A673 (cell line): ENCODE measurements at regions not wholly inside any gene's neighbourhood (a gene's known extent, or its start where the extent isn't known, plus 50 kb on each side); places are given as distances from the start of the nearest gene placed in this dataset.

Experiments used
- BruUV-seq: library from RNA; stranded (reverse); fragments of 400-500 nt; replicated peaks from 2 replicates; lab custom pipeline; 2021; lab: Mats Ljungman, UMichigan
- CTCF ChIA-PET: fragments of 300-600 bp; sonication (Branson Sonifier 250); formaldehyde crosslinking; loops from one replicate; lab custom pipeline; 2022; ENCODE audit warnings: antibody characterized with exemption; lab: Charles Lee
- POLR2A ChIA-PET: fragments of 300-600 bp; sonication (Branson Sonifier 250); formaldehyde crosslinking; loops from one replicate; lab custom pipeline; 2022; ENCODE audit warnings: antibody characterized with exemption; ENCODE audit not compliant: low non-redundant PET; lab: Charles Lee
- DNase-seq: peaks from one replicate; pipeline ENCODE4 v3.0.0-alpha.2; 2015; ENCODE audit warnings: low spot score
- H3K27ac ChIP-seq: fragments of 200-600 bp; sonication (generic); 2 replicates; pipeline ENCODE4 v1.5.1; 2016; ENCODE audit warnings: mixed run types, low read depth, mild to moderate bottlenecking, mixed read lengths, antibody characterized with exemption, low read length; ENCODE audit not compliant: poor library complexity, severe bottlenecking
- H3K27me3 ChIP-seq: fragments of 200-600 bp; sonication (generic); replicated peaks from 2 replicates; pipeline ENCODE4 v1.6.1; 2017; ENCODE audit warnings: mixed run types, low read depth, mild to moderate bottlenecking, mixed read lengths, antibody characterized with exemption, low read length; ENCODE audit not compliant: insufficient read depth, poor library complexity
- H3K36me3 ChIP-seq: fragments of 200-600 bp; sonication (generic); 2 replicates; pipeline ENCODE4 v1.6.1; 2016; ENCODE audit warnings: mixed run types, mild to moderate bottlenecking, mixed read lengths, antibody characterized with exemption, low read length; ENCODE audit not compliant: insufficient read depth, poor library complexity, severe bottlenecking
- H3K4me1 ChIP-seq: fragments of 200-600 bp; sonication (generic); 2 replicates; pipeline ENCODE4 v1.6.1; 2017; ENCODE audit warnings: mixed run types, mild to moderate bottlenecking, mixed read lengths, antibody characterized with exemption, low read length; ENCODE audit not compliant: insufficient read depth, poor library complexity, severe bottlenecking
- H3K4me3 ChIP-seq: fragments of 200-600 bp; sonication (generic); 2 replicates; pipeline ENCODE4 v1.5.1; 2016; ENCODE audit warnings: low read depth, mixed run types, mild to moderate bottlenecking, mixed read lengths, low read length; ENCODE audit not compliant: poor library complexity, severe bottlenecking
- H3K9me3 ChIP-seq: fragments of 200-600 bp; sonication (generic); 2 replicates; pipeline ENCODE4 v1.6.1; 2016; ENCODE audit warnings: mixed run types, low read depth, mild to moderate bottlenecking, mixed read lengths, antibody characterized with exemption, low read length; ENCODE audit not compliant: poor library complexity, severe bottlenecking
- EZH2 ChIP-seq: fragments of 200-600 bp; sonication (generic); IDR thresholded peaks from 2 replicates; pipeline ENCODE4 v1.6.1; 2017; ENCODE audit warnings: borderline replicate concordance, low read depth, mild to moderate bottlenecking, mixed read lengths, antibody characterized with exemption, low read length; ENCODE audit not compliant: poor library complexity, severe bottlenecking
- intact Hi-C: fragments of 100-400 bp; cut with micrococcal nuclease; formaldehyde crosslinking; loops from one replicate; pipeline ENCODE4 v1.10.0; 2022; ENCODE audit not compliant: unreplicated experiment
- TF ChIP-seq, protein P1 (sequence below): fragments of 300-800, 200-600 bp; sonication (generic); conservative IDR thresholded peaks from 2 replicates; pipeline ENCODE4 v1.5.1; 2017; ENCODE audit warnings: low read depth, mild to moderate bottlenecking, antibody characterized with exemption, low read length, moderate library complexity, mixed read lengths

DNA sequence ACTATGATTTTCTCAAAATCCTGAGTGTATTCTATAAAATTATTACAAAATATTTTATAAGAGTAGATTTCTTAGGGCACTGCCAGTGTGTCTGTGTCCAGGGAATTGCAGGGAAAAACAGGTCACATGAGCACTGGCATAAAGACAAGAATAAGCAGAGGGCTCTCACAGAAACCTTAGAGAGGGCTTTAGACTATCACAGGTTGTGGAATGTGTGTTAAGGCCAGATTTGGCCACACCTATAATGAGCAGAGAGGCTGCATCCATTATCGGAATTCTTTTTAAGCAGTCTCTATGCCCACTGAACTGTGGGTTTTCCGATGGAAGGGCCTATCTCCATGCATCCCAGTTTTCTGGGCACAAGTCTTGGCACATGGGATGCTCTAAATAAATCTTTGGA is 90.2 kb downstream of the RTP4 start:
- no peak for TF ChIP-seq EZH2
- TF ChIP-seq, protein P1, sequence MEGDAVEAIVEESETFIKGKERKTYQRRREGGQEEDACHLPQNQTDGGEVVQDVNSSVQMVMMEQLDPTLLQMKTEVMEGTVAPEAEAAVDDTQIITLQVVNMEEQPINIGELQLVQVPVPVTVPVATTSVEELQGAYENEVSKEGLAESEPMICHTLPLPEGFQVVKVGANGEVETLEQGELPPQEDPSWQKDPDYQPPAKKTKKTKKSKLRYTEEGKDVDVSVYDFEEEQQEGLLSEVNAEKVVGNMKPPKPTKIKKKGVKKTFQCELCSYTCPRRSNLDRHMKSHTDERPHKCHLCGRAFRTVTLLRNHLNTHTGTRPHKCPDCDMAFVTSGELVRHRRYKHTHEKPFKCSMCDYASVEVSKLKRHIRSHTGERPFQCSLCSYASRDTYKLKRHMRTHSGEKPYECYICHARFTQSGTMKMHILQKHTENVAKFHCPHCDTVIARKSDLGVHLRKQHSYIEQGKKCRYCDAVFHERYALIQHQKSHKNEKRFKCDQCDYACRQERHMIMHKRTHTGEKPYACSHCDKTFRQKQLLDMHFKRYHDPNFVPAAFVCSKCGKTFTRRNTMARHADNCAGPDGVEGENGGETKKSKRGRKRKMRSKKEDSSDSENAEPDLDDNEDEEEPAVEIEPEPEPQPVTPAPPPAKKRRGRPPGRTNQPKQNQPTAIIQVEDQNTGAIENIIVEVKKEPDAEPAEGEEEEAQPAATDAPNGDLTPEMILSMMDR, result no peak
- DNase-seq, result no peak
- Histone ChIP-seq H3K4me3 (no peak overlapping the region), H3K27me3 (no peaks in the 10 kb centered on the region), H3K36me3 (no peaks in the 10 kb centered on the region), H3K27ac (no peak overlapping the region), H3K4me1 (no peaks in the 10 kb centered on the region), H3K9me3 (no peaks in the 10 kb centered on the region)
- ChIA-PET POLR2A (no interaction called here), CTCF (no interaction called here)
- BruUV-seq, result no TSS peak
- intact Hi-C loops, result no loop called here

DNA sequence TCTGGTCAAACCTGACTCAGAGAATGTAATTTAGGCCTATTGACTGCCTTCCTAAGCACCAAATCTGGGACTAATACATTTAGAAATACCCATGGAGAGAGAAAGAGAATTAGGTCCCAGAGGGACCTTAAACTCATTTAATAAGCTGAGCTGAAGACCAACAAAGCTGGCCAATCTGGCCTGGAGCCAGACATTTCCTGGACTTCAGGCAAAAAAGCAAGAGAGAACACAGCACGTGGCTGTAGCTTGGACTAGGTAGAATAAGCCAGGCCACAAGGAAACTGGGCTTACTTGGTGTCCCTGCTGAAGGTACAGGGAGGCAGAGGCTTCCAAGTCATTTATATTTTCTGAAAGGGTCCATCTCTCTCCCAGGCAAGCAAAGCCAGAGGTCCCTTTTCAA is 88.1 kb downstream of the RTP4 start:
- intact Hi-C loops, result no loop called here
- TF ChIP-seq EZH2, result no peak
- TF ChIP-seq, protein P1, result no peak
- CTCF ChIA-PET, result no interaction called here

DNA sequence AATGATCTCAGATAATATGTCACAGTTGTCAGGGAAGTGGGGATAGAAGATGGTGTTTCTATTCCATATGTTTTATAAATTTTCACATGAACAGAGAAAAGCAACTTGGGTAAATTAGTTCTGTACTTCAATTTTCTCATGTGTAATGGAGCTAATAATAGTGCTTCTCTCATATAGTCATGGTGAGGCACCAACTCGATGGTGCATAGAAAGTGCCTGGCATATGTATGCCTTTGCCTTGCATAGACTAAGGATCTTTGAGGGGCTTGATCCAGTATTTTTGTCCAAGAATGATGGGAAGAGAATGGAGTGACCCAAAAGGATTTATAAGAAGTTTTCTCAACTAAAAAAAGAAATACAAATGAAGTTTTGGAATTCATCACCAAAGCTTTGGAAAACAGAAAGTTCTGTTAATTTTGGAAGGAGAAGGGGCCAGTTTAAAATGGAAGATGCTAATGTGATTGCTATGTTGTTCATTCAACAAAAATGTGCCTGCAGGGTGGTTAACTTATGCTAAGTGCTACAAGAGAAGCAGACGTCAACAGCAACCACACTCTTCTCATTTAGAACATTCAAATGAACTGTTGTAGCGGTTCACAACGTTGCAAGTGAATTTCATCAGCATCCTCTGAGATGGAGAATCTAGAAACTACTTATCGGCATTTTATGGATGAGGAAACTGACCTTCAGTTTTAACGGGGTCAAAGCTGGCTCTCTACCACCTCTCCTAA is 86.1 kb downstream of the RTP4 start:
- Histone ChIP-seq H3K9me3 (no peaks in the 10 kb centered on the region), H3K36me3 (no peaks in the 10 kb centered on the region), H3K27ac (no peak overlapping the region), H3K4me1 (no peaks in the 10 kb centered on the region), H3K4me3 (no peak overlapping the region), H3K27me3 (no peaks in the 10 kb centered on the region)
- no TSS peak for BruUV-seq
- TF ChIP-seq, protein P1, result no peak
- no peak for TF ChIP-seq EZH2
- DNase-seq, result no peak
- POLR2A ChIA-PET, result no interaction called here
- CTCF ChIA-PET, result interaction anchor here (0.5 kb wide), 1 partner anchor 199 kb away, joined by 3 read pairs; no protein-coding TSS in a partner anchor
- intact Hi-C loops, result no loop called here

More for the DNA sequence above, 88.1 kb downstream of the RTP4 start:
- Histone ChIP-seq H3K4me1 (no peaks in the 10 kb centered on the region), H3K27me3 (no peaks in the 10 kb centered on the region), H3K9me3 (no peaks in the 10 kb centered on the region), H3K27ac (no peak overlapping the region), H3K4me3 (no peak overlapping the region), H3K36me3 (no peaks in the 10 kb centered on the region)
- peak; percentile 35 for DNase-seq
- no TSS peak for BruUV-seq
- POLR2A ChIA-PET, result no interaction called here
